ENCODE measurements at regions not wholly inside any gene's neighbourhood (a gene's known extent, or its start where the extent isn't known, plus 50 kb on each side); places are given as distances from the start of the nearest gene placed in this dataset.

GRCh38 chr10:2953495-2953894 is 113.9 kb upstream of the PFKP start:
- no peak for DNase-seq (ENCODE audit: low read depth in 1 of 2, low spot score in 1 of 2)

GRCh38 chr10:2951235-2951835 is 116.0 kb upstream of the PFKP start:
- DNase-seq (ENCODE audit: low read depth in 1 of 2, low spot score in 1 of 2), result no peak

- DNase-seq (ENCODE audit: low read depth in 1 of 2, low spot score in 1 of 2), result no peak
These were observed 116.8 kb upstream of the PFKP start for GRCh38 chr10:2950546-2950945.

- peak in 1 of 2 donors; percentile 22 for DNase-seq (ENCODE audit: low read depth in 1 of 2, low spot score in 1 of 2)
These were observed 117.4 kb upstream of the PFKP start for GRCh38 chr10:2949948-2950354.

GRCh38 chr10:2949221-2949947 is 118.0 kb upstream of the PFKP start:
- no peak for DNase-seq (ENCODE audit: low read depth in 1 of 2, low spot score in 1 of 2)

- DNase-seq (ENCODE audit: low read depth in 1 of 2, low spot score in 1 of 2), result no peak
These were observed 119.1 kb upstream of the PFKP start for GRCh38 chr10:2948127-2948854.

- no peak for DNase-seq (ENCODE audit: low read depth in 1 of 2, low spot score in 1 of 2)
These were observed 122.6 kb upstream of the PFKP start for GRCh38 chr10:2944788-2945187.

- no peak for DNase-seq (ENCODE audit: low read depth in 1 of 2, low spot score in 1 of 2)
These were observed 123.3 kb upstream of the PFKP start for GRCh38 chr10:2943932-2944614.

GRCh38 chr10:2942938-2943337 is 124.4 kb upstream of the PFKP start:
- DNase-seq (ENCODE audit: low read depth in 1 of 2, low spot score in 1 of 2), result no peak

- DNase-seq (ENCODE audit: low read depth in 1 of 2, low spot score in 1 of 2), result no peak
These were observed 128.5 kb upstream of the PFKP start for GRCh38 chr10:2938869-2939268.

GRCh38 chr10:2936816-2937215 is 130.5 kb upstream of the PFKP start:
- DNase-seq (ENCODE audit: low read depth in 1 of 2, low spot score in 1 of 2), result no peak

GRCh38 chr10:2935647-2936386 is 131.5 kb upstream of the PFKP start:
- no peak for DNase-seq (ENCODE audit: low read depth in 1 of 2, low spot score in 1 of 2)

- DNase-seq (ENCODE audit: low read depth in 1 of 2, low spot score in 1 of 2), result no peak
These were observed 133.4 kb upstream of the PFKP start for GRCh38 chr10:2933924-2934323.

GRCh38 chr10:2933519-2933918 is 133.8 kb upstream of the PFKP start:
- DNase-seq (ENCODE audit: low read depth in 1 of 2, low spot score in 1 of 2), result no peak

GRCh38 chr10:2933071-2933470 is 134.3 kb upstream of the PFKP start:
- no peak for DNase-seq (ENCODE audit: low read depth in 1 of 2, low spot score in 1 of 2)

- DNase-seq (ENCODE audit: low read depth in 1 of 2, low spot score in 1 of 2), result no peak
These were observed 137.7 kb upstream of the PFKP start for GRCh38 chr10:2929480-2930258.

GRCh38 chr10:2927958-2928840 is 139.1 kb upstream of the PFKP start:
- DNase-seq (ENCODE audit: low read depth in 1 of 2, low spot score in 1 of 2), result peak; percentile 16 to 38

- DNase-seq (ENCODE audit: low read depth in 1 of 2, low spot score in 1 of 2), result no peak
These were observed 140.3 kb upstream of the PFKP start for GRCh38 chr10:2926918-2927660.

GRCh38 chr10:2925631-2926030 is 141.7 kb upstream of the PFKP start:
- DNase-seq (ENCODE audit: low read depth in 1 of 2, low spot score in 1 of 2), result no peak

Data from activated T-helper 1 cell treated with anti-CD3 and anti-CD28 coated beads, Interleukin-2, amount 50 U/mL, for 16 hours (primary cell).